Neural cell (in vitro differentiated cells): ENCODE measurements at regions not wholly inside any gene's neighbourhood (a gene's known extent, or its start where the extent isn't known, plus 50 kb on each side); places are given as distances from the start of the nearest gene placed in this dataset.

ENCODE experiments used
- H2AFZ ChIP-seq: fragments of 200-600, 300-800 bp; sonication (generic), shearing (Covaris generic); 2 replicates; pipeline ENCODE4 v1.6.0; 2014; ENCODE audit warnings: low read depth, mild to moderate bottlenecking, antibody characterized with exemption, low read length, moderate library complexity
- H3F3A ChIP-seq: fragments of 200-600 bp; shearing (Covaris generic); 2 replicates; pipeline ENCODE4 v1.6.1; 2016; ENCODE audit warnings: mild to moderate bottlenecking, moderate library complexity, mixed read lengths, antibody characterized with exemption, low read length; ENCODE audit not compliant: insufficient read depth, poor library complexity, severe bottlenecking
- H3K27ac ChIP-seq: fragments of 200-600, 300-800 bp; sonication (generic), shearing (Covaris generic); 2 replicates; pipeline ENCODE4 v1.5.1; 2014; ENCODE audit warnings: mild to moderate bottlenecking, low read length, moderate library complexity
- H3K27me3 ChIP-seq: fragments of 300-800, 200-600 bp; sonication (generic), shearing (Covaris generic); 2 replicates; pipeline ENCODE4 v1.6.0; 2014; ENCODE audit warnings: mild to moderate bottlenecking, low read depth, low read length, moderate library complexity; ENCODE audit not compliant: insufficient read depth
- H3K36me3 ChIP-seq: fragments of 300-800, 200-600 bp; sonication (generic), shearing (Covaris generic); 2 replicates; pipeline ENCODE4 v1.5.1; 2014; ENCODE audit warnings: mild to moderate bottlenecking, antibody characterized with exemption, low read length, moderate library complexity; ENCODE audit not compliant: insufficient read depth
- H3K4me2 ChIP-seq: fragments of 300-800, 200-600 bp; sonication (generic), shearing (Covaris generic); 2 replicates; pipeline ENCODE4 v1.6.0; 2014; ENCODE audit warnings: mild to moderate bottlenecking, low read length
- H3K4me3 ChIP-seq: fragments of 300-800, 200-600 bp; sonication (generic), shearing (Covaris generic); 2 replicates; pipeline ENCODE4 v1.5.1; 2014; ENCODE audit warnings: mild to moderate bottlenecking, low read length, moderate library complexity
- H3K79me2 ChIP-seq: fragments of 200-600 bp; shearing (Covaris generic); replicated peaks from 2 replicates; pipeline ENCODE4 v1.6.0; 2014; ENCODE audit warnings: mild to moderate bottlenecking, low read length, moderate library complexity; ENCODE audit not compliant: insufficient read depth
- H3K9ac ChIP-seq: fragments of 300-800, 200-600 bp; sonication (generic), shearing (Covaris generic); 2 replicates; pipeline ENCODE4 v1.6.1; 2016; ENCODE audit warnings: mild to moderate bottlenecking, low read length, mixed read lengths
- H3K9me2 ChIP-seq: fragments of 200-600 bp; shearing (Covaris generic); 2 replicates; pipeline ENCODE4 v1.6.1; 2016; ENCODE audit warnings: mild to moderate bottlenecking, low read length, mixed read lengths; ENCODE audit not compliant: insufficient read depth
- H3K9me3 ChIP-seq: fragments of 200-600, 300-800 bp; sonication (generic), shearing (Covaris generic); 2 replicates; pipeline ENCODE4 v1.6.1; 2016; ENCODE audit warnings: mild to moderate bottlenecking, mixed run types, low read length, moderate library complexity, mixed read lengths
- H4K20me1 ChIP-seq: fragments of 200-600 bp; shearing (Covaris generic); 2 replicates; pipeline ENCODE4 v1.6.1; 2016; ENCODE audit warnings: mild to moderate bottlenecking, mixed run types; ENCODE audit not compliant: insufficient read depth
- CTCF ChIP-seq: fragments of 450-650 bp; IDR thresholded peaks from 2 replicates; pipeline ENCODE4 v1.5.1; 2014; ENCODE audit warnings: antibody characterized with exemption, mild to moderate bottlenecking, moderate library complexity; ENCODE audit not compliant: poor library complexity, severe bottlenecking
- EP300 ChIP-seq: fragments of 450-650 bp; conservative IDR thresholded peaks from 2 replicates; pipeline ENCODE4 v1.6.1; 2014; ENCODE audit warnings: antibody characterized with exemption, mild to moderate bottlenecking, moderate library complexity; ENCODE audit not compliant: poor library complexity, severe bottlenecking
- EZH2 ChIP-seq: fragments of 200-600, 300-800 bp; shearing (Covaris generic), sonication (generic); IDR thresholded peaks from 2 replicates; pipeline ENCODE4 v1.6.1; 2014; ENCODE audit warnings: antibody characterized with exemption, low read length, borderline replicate concordance, mild to moderate bottlenecking; ENCODE audit not compliant: insufficient read depth, poor library complexity, severe bottlenecking
- MXI1 ChIP-seq: fragments of 450-650 bp; conservative IDR thresholded peaks from 2 replicates; pipeline ENCODE4 v1.6.1; 2014; ENCODE audit warnings: antibody characterized with exemption, mild to moderate bottlenecking; ENCODE audit not compliant: poor library complexity, severe bottlenecking
- POLR2AphosphoS5 ChIP-seq: IDR thresholded peaks from 2 replicates; pipeline ENCODE4 v1.6.1; 2012
- RAD21 ChIP-seq: fragments of 450-650 bp; conservative IDR thresholded peaks from 2 replicates; pipeline ENCODE4 v1.6.1; 2014; ENCODE audit warnings: antibody characterized with exemption, mild to moderate bottlenecking, moderate library complexity
- REST ChIP-seq: IDR thresholded peaks from 2 replicates; pipeline ENCODE4 v1.6.1; 2012; ENCODE audit warnings: borderline replicate concordance
- SMC3 ChIP-seq: fragments of 450-650 bp; conservative IDR thresholded peaks from 2 replicates; pipeline ENCODE4 v1.6.1; 2014; ENCODE audit warnings: antibody characterized with exemption, mild to moderate bottlenecking, moderate library complexity; ENCODE audit not compliant: poor library complexity
- TAF1 ChIP-seq: IDR thresholded peaks from 2 replicates; pipeline ENCODE4 v1.6.1; 2012; ENCODE audit warnings: low read depth

GRCh38 chr12:92416385-92416812 is 270.8 kb upstream of the BTG1 start:
- no peak overlapping the region for H3K9ac ChIP-seq
- H3K4me2 ChIP-seq: no peak overlapping the region
- no peak overlapping the region for H3K4me3 ChIP-seq
- TF ChIP-seq TAF1 (no peak), EZH2 (no peak), REST (no peak), SMC3 (no peak), MXI1 (no peak), RAD21 (no peak), POLR2AphosphoS5 (no peak), EP300 (no peak)
- H4K20me1 ChIP-seq: no peaks in the 10 kb centered on the region
- H3K9me2 ChIP-seq: no peaks in the 10 kb centered on the region
- H3F3A ChIP-seq: no peaks in the 10 kb centered on the region
- no peaks in the 10 kb centered on the region for H3K79me2 ChIP-seq
- no peaks in the 10 kb centered on the region for H3K9me3 ChIP-seq
- no peaks in the 10 kb centered on the region for H3K36me3 ChIP-seq
- H3K27ac ChIP-seq: no peak overlapping the region
- no peaks in the 10 kb centered on the region for H3K27me3 ChIP-seq
- H2AFZ ChIP-seq: no peak overlapping the region

GRCh38 chr12:92414170-92415070 is 268.8 kb upstream of the BTG1 start:
- no peak overlapping the region for H3K4me2 ChIP-seq
- no peaks in the 10 kb centered on the region for H4K20me1 ChIP-seq
- no peak overlapping the region for H3K9ac ChIP-seq
- TF ChIP-seq SMC3 (no peak), EP300 (no peak), RAD21 (no peak), POLR2AphosphoS5 (no peak), EZH2 (no peak), TAF1 (no peak), REST (no peak), MXI1 (no peak), CTCF (no peak)
- no peak overlapping the region for H3K27ac ChIP-seq
- no peaks in the 10 kb centered on the region for H3K9me2 ChIP-seq
- no peaks in the 10 kb centered on the region for H3K79me2 ChIP-seq
- no peaks in the 10 kb centered on the region for H3F3A ChIP-seq
- no peaks in the 10 kb centered on the region for H3K27me3 ChIP-seq
- no peak overlapping the region for H3K4me3 ChIP-seq
- H2AFZ ChIP-seq: no peak overlapping the region
- no peaks in the 10 kb centered on the region for H3K9me3 ChIP-seq
- no peaks in the 10 kb centered on the region for H3K36me3 ChIP-seq
